SH-SY5Y (cell line): ENCODE measurements at regions not wholly inside any gene's neighbourhood (a gene's known extent, or its start where the extent isn't known, plus 50 kb on each side); places are given as distances from the start of the nearest gene placed in this dataset.

Experiments used
- GATA2 ChIP-seq: IDR thresholded peaks from 2 replicates; pipeline ENCODE4 v1.6.1; 2011; ENCODE audit warnings: mild to moderate bottlenecking, low read depth, low read length
- GATA3 ChIP-seq: IDR thresholded peaks from 2 replicates; pipeline ENCODE4 v1.6.1; 2011; ENCODE audit warnings: low read depth, mild to moderate bottlenecking, low read length, moderate library complexity

DNA sequence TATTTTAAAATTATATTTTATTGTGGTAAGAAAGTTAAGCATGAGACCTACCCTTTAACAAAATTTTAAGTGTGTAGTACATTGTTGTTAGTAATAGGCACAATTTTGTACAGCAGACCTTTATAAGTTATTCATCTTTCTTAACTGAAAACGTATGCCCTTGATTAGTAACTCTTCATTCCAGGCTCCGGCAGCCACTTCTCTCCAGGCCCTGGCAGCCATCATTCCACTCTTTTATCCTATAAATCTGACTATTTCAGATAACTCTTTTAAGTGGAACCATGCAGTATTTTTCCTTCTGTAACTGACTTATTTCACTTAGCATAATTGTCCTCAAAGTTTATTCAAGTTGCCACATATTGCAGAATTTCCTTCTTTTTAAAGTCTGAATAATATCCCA lies 348.2 kb downstream of the CDH11 start:
- TF ChIP-seq GATA3 = no peak
- TF ChIP-seq GATA2 = no peak
